Endothelial cell of umbilical vein (primary cell): ENCODE measurements at regions not wholly inside any gene's neighbourhood (a gene's known extent, or its start where the extent isn't known, plus 50 kb on each side); places are given as distances from the start of the nearest gene placed in this dataset.

Source experiments
- BruUV-seq: library from RNA; stranded (reverse); fragments of 400-500 nt; replicated peaks from 2 replicates; lab custom pipeline; 2021; lab: Mats Ljungman, UMichigan
- CTCF ChIA-PET: fragments of 300-600, 350-600 bp; sonication (Branson Sonifier 250); formaldehyde crosslinking; loops from one replicate; lab custom pipeline; 2021; ENCODE audit warnings: antibody characterized with exemption, inconsistent platforms; lab: Charles Lee
- POLR2A ChIA-PET: fragments of 300-600, 350-600 bp; sonication (Branson Sonifier 250); formaldehyde crosslinking; loops from one replicate; lab custom pipeline; 2021; ENCODE audit warnings: antibody characterized with exemption, inconsistent platforms; lab: Charles Lee
- DNase-seq: peaks from one replicate; pipeline ENCODE4 v3.0.0-alpha.2; 2011; ENCODE audit warnings: low read depth, low spot score
- FAIRE-seq: peaks from 2 replicates; lab custom pipeline; 2011; peaks lifted over from hg19 to GRCh38; lab: Jason Lieb, UNC
- H2AFZ ChIP-seq: 2 replicates; pipeline ENCODE4 v1.6.0; 2012; ENCODE audit warnings: low read depth, low read length, control low read depth, inconsistent platforms
- H3K27ac ChIP-seq: 2 replicates; pipeline ENCODE4 v1.5.1; 2011; ENCODE audit warnings: low read depth, mild to moderate bottlenecking, control low read depth, low read length, moderate library complexity; ENCODE audit not compliant: insufficient read depth
- H3K27me3 ChIP-seq, 2 experiments: 2 replicates each; pipeline versions ENCODE4 v1.6.0 to v1.6.1; 2011; ENCODE audit warnings: low read length in 2 of 2, mixed read lengths in 1 of 2; ENCODE audit not compliant: control insufficient read depth in 2 of 2, insufficient read depth in 2 of 2
- H3K36me3 ChIP-seq, 2 experiments: 2 replicates in 1 of 2; 3 replicates in 1 of 2; pipeline ENCODE4 v1.5.1; 2011; ENCODE audit warnings: low read length in 2 of 2, mild to moderate bottlenecking in 1 of 2, moderate library complexity in 1 of 2; ENCODE audit not compliant: control insufficient read depth in 2 of 2, insufficient read depth in 2 of 2; ENCODE audit errors: extremely low read depth in 1 of 2
- H3K4me1 ChIP-seq: 3 replicates; pipeline ENCODE4 v1.5.1; 2011; ENCODE audit warnings: mild to moderate bottlenecking, low read length; ENCODE audit not compliant: control insufficient read depth, insufficient read depth; ENCODE audit errors: extremely low read depth
- H3K4me2 ChIP-seq: 2 replicates; pipeline ENCODE4 v1.6.1; 2011; ENCODE audit warnings: low read length, control low read depth, mixed read lengths; ENCODE audit not compliant: insufficient read depth
- H3K4me3 ChIP-seq, 3 experiments: fragments of 200-600 bp in 1 of 3; sonication (generic), shearing (Covaris generic) in 1 of 3; replicated peaks in 1 of 3; 2 replicates each; pipeline ENCODE4 v1.5.1; 2011 to 2016; ENCODE audit warnings: control low read depth in 3 of 3, low read length in 3 of 3, mild to moderate bottlenecking in 2 of 3, inconsistent platforms in 1 of 3, low read depth in 1 of 3, moderate library complexity in 1 of 3; ENCODE audit not compliant: insufficient read depth in 1 of 3
- H3K79me2 ChIP-seq: 2 replicates; pipeline ENCODE4 v1.6.0; 2012; ENCODE audit warnings: low read length, inconsistent platforms; ENCODE audit not compliant: control insufficient read depth, insufficient read depth
- H3K9ac ChIP-seq: replicated peaks from 2 replicates; pipeline ENCODE3; 2011; ENCODE audit warnings: low read length, control low read depth; ENCODE audit not compliant: insufficient read depth; ENCODE audit errors: extremely low read depth
- H3K9me1 ChIP-seq: replicated peaks from 3 replicates; pipeline ENCODE4 v1.6.0; 2011; ENCODE audit warnings: mild to moderate bottlenecking, low read length; ENCODE audit not compliant: control insufficient read depth, insufficient read depth; ENCODE audit errors: extremely low read depth
- H3K9me3 ChIP-seq: replicated peaks from 2 replicates; pipeline ENCODE4 v1.5.1; 2012; ENCODE audit warnings: low read length, inconsistent platforms; ENCODE audit not compliant: control insufficient read depth, insufficient read depth
- H4K20me1 ChIP-seq: replicated peaks from 2 replicates; pipeline ENCODE3; 2011; ENCODE audit warnings: mild to moderate bottlenecking, low read length; ENCODE audit not compliant: control insufficient read depth, insufficient read depth; ENCODE audit errors: extremely low read depth
- CTCF ChIP-seq, 2 donors: IDR thresholded peaks; 1 replicate in 1 of 2; 2 replicates in 1 of 2; pipeline ENCODE4 v1.5.1; 2011; ENCODE audit warnings: low read length in 2 of 2, mild to moderate bottlenecking in 2 of 2, moderate library complexity in 2 of 2, control low read depth in 1 of 2, inconsistent platforms in 1 of 2, low read depth in 1 of 2; ENCODE audit not compliant: insufficient read depth in 1 of 2; ENCODE audit errors: extremely low read depth in 1 of 2
- EZH2 ChIP-seq: IDR thresholded peaks from 2 replicates; pipeline ENCODE4 v1.6.1; 2012; ENCODE audit warnings: borderline replicate concordance, low read depth, mild to moderate bottlenecking, moderate library complexity, low read length, inconsistent platforms; ENCODE audit not compliant: severe bottlenecking
- FOS ChIP-seq: IDR thresholded peaks from 2 replicates; pipeline ENCODE4 v1.6.1; 2011; ENCODE audit warnings: mild to moderate bottlenecking, low read length, moderate library complexity, borderline replicate concordance; ENCODE audit not compliant: insufficient read depth
- GATA2 ChIP-seq: IDR thresholded peaks from 2 replicates; pipeline ENCODE4 v1.7.0; 2011; ENCODE audit warnings: low read depth, mild to moderate bottlenecking, moderate library complexity, mixed read lengths, low read length; ENCODE audit not compliant: insufficient read length, insufficient read depth
- JUN ChIP-seq: IDR thresholded peaks from 2 replicates; pipeline ENCODE4 v1.6.1; 2011; ENCODE audit warnings: borderline replicate concordance, low read depth; ENCODE audit not compliant: insufficient read length, insufficient read depth
- MAX ChIP-seq: IDR thresholded peaks from 2 replicates; pipeline ENCODE4 v1.6.1; 2011; ENCODE audit not compliant: insufficient read depth, insufficient read length
- MYC ChIP-seq: IDR thresholded peaks from one replicate; pipeline ENCODE4 v1.6.1; 2011; ENCODE audit warnings: mild to moderate bottlenecking, low read depth, low read length
- POLR2A ChIP-seq: IDR thresholded peaks from 2 replicates; pipeline ENCODE4 v1.6.1; 2012; ENCODE audit warnings: low read depth, mild to moderate bottlenecking, control low read depth, low read length
- POLR2AphosphoS5 ChIP-seq: IDR thresholded peaks from 2 replicates; pipeline ENCODE4 v1.6.1; 2012; ENCODE audit warnings: low read depth, mild to moderate bottlenecking, control low read depth, low read length, moderate library complexity; ENCODE audit not compliant: insufficient read depth
- dilution Hi-C: fragments of 300-500 bp; cut with MboI; formaldehyde crosslinking; loops from one replicate; pipeline ENCODE4 v1.15.0; 2019; ENCODE audit warnings: low sequenced_read_pairs; ENCODE audit not compliant: extremely low pct_ligation_motif_present
- intact Hi-C: fragments of 100-400 bp; cut with micrococcal nuclease; formaldehyde crosslinking; loops from one replicate; pipeline ENCODE4 v1.10.0; 2022

DNA sequence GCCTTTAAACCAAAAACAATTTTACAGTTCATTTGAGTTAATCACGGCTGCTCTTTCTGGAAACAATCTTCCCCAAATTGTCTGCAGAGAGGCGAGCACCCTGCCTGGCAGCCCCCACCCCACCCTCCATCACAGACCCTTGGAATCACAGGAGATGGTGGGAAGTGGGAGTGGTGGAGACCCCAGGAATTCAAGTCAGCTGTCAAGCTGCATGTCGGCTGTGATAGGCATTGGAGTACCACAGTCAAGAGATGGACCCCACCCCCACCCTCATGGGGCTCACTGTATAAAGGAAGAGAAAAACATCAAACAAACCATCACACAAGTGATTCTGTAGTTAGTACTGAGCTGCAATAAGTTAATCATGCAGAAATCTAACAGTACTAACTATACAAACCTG lies 360.4 kb downstream of the MATN1 start:
- no peaks in the 10 kb centered on the region for H3K9me1 ChIP-seq
- no peaks in the 10 kb centered on the region for H3K9me3 ChIP-seq
- no peak for FAIRE-seq
- no peaks in the 10 kb centered on the region for H3K79me2 ChIP-seq
- no peaks in the 10 kb centered on the region for H4K20me1 ChIP-seq
- no peak for DNase-seq
- no peak for TF ChIP-seq GATA2
- no peak for TF ChIP-seq EZH2
- TF ChIP-seq MAX = no peak
- TF ChIP-seq POLR2AphosphoS5 = no peak
- no peak for TF ChIP-seq FOS
- TF ChIP-seq CTCF (IDR thresholded peaks at IDR 0.05; ENCODE audit: extremely low read depth in 1 of 2, insufficient read depth in 1 of 2, low read depth in 1 of 2, low read length in 2 of 2) = no peak
- TF ChIP-seq MYC = no peak
- no peak for TF ChIP-seq JUN
- no peak for TF ChIP-seq POLR2A
- no peaks in the 10 kb centered on the region for H3K27me3 ChIP-seq
- CTCF ChIA-PET = interaction anchor here (1.5 to 4.2 kb wide), 2 partner anchors 17 to 48 kb away, joined by 3 to 25 read pairs; no protein-coding TSS in a partner anchor
- H3K4me1 ChIP-seq = no peaks in the 10 kb centered on the region
- BruUV-seq = no TSS peak
- no peak overlapping the region for H3K4me2 ChIP-seq
- H3K36me3 ChIP-seq = no peaks in the 10 kb centered on the region
- intact Hi-C loops = no loop called here
- POLR2A ChIA-PET = no interaction called here
- H2AFZ ChIP-seq = no peak overlapping the region
- H3K27ac ChIP-seq = no peak overlapping the region
- dilution Hi-C loops = no loop called here
- H3K4me3 ChIP-seq = no peak overlapping the region
- H3K9ac ChIP-seq = no peak overlapping the region
